ENCODE measurements at regions not wholly inside any gene's neighbourhood (a gene's known extent, or its start where the extent isn't known, plus 50 kb on each side); places are given as distances from the start of the nearest gene placed in this dataset.

GRCh38 chr1:30447701-30448100 lies 275.7 kb downstream of the MATN1 start:
- WGBS (ENCODE audit: insufficient coverage, insufficient replicate concordance, low lambda C conversion rate, missing lambda C conversion rate): 4% methylated on average over 3 of the region's 3 CpGs
- no TSS peak for BruUV-seq (replicated peaks)
- Histone ChIP-seq H3K4me3 (no peak overlapping the region), H3K79me2 (ENCODE audit: control insufficient read depth, insufficient read depth, low read length) (no peaks in the 10 kb centered on the region), H3K4me2 (ENCODE audit: control insufficient read depth, insufficient read depth) (no peak overlapping the region), H3K9ac (ENCODE audit: control insufficient read depth, insufficient read depth, low read length) (no peak overlapping the region), H4K20me1 (ENCODE audit: control insufficient read depth, insufficient read depth) (no peaks in the 10 kb centered on the region), H3K27ac (ENCODE audit: control insufficient read depth, insufficient read depth) (no peak overlapping the region), H3K27me3 (replicated peaks in 1 of 2; ENCODE audit: control insufficient read depth in 2 of 2, insufficient read depth in 2 of 2, low read length in 1 of 2) (peaks cover 0 to 2% of the 10 kb centered on the region in 2 experiments; a peak in 1 of 4 replicates), H3K9me3 (replicated peaks; ENCODE audit: control insufficient read depth, insufficient read depth, low read length) (no peaks in the 10 kb centered on the region), H3K4me1 (ENCODE audit: control insufficient read depth, insufficient read depth, low read length) (no peaks in the 10 kb centered on the region), H2AFZ (ENCODE audit: control insufficient read depth, low read depth, low read length) (no peak overlapping the region), H3K36me3 (ENCODE audit: control insufficient read depth in 2 of 2, insufficient read depth in 2 of 2, low read length in 1 of 2) (no peaks in the 10 kb centered on the region)
- ChIA-PET CTCF (no interaction called here), RAD21 (ENCODE audit: unreplicated experiment) (no interaction called here), SMC1A (ENCODE audit: uncharacterized antibody, unreplicated experiment) (no interaction called here), POLR2A (no interaction called here)
- no peak for ATAC-seq
- in situ Hi-C loops (cut with MboI) (no loop called here), intact Hi-C loops (cut with micrococcal nuclease; ENCODE audit: unreplicated experiment) (no loop called here)
- FAIRE-seq: no peak
- DNase-seq (ENCODE audit: low read depth, low spot score): no peak
- TF ChIP-seq POU2F2 (IDR thresholded peaks at IDR 0.05; ENCODE audit: borderline replicate concordance, low read depth, low read length) (no peak), FOXK2 (IDR thresholded peaks at IDR 0.05) (no peak)

- no TSS peak for BruUV-seq (replicated peaks)
- Histone ChIP-seq H3K9ac (ENCODE audit: control insufficient read depth, insufficient read depth, low read length) (no peak overlapping the region), H3K36me3 (ENCODE audit: control insufficient read depth in 2 of 2, insufficient read depth in 2 of 2, low read length in 1 of 2) (no peaks in the 10 kb centered on the region), H3K4me3 (no peak overlapping the region), H2AFZ (ENCODE audit: control insufficient read depth, low read depth, low read length) (no peak overlapping the region), H4K20me1 (ENCODE audit: control insufficient read depth, insufficient read depth) (no peaks in the 10 kb centered on the region), H3K4me2 (ENCODE audit: control insufficient read depth, insufficient read depth) (no peak overlapping the region), H3K27me3 (replicated peaks in 1 of 2; ENCODE audit: control insufficient read depth in 2 of 2, insufficient read depth in 2 of 2, low read length in 1 of 2) (peaks cover 0 to 2% of the 10 kb centered on the region in 2 experiments; a peak in 1 of 4 replicates), H3K4me1 (ENCODE audit: control insufficient read depth, insufficient read depth, low read length) (no peaks in the 10 kb centered on the region), H3K79me2 (ENCODE audit: control insufficient read depth, insufficient read depth, low read length) (no peaks in the 10 kb centered on the region), H3K27ac (ENCODE audit: control insufficient read depth, insufficient read depth) (no peak overlapping the region), H3K9me3 (replicated peaks; ENCODE audit: control insufficient read depth, insufficient read depth, low read length) (no peaks in the 10 kb centered on the region)
- ChIA-PET CTCF (no interaction called here), POLR2A (no interaction called here), RAD21 (ENCODE audit: unreplicated experiment) (no interaction called here), SMC1A (ENCODE audit: uncharacterized antibody, unreplicated experiment) (no interaction called here)
- 0% methylated on average over 6 of the region's 6 CpGs for WGBS (ENCODE audit: insufficient coverage, insufficient replicate concordance, low lambda C conversion rate, missing lambda C conversion rate)
- intact Hi-C loops (cut with micrococcal nuclease; ENCODE audit: unreplicated experiment) (no loop called here), in situ Hi-C loops (cut with MboI) (no loop called here)
- DNase-seq (ENCODE audit: low read depth, low spot score): no peak
- ATAC-seq: no peak
- FAIRE-seq: no peak
- TF ChIP-seq SREBF2 (IDR thresholded peaks at IDR 0.05; ENCODE audit: low read length) (no peak), CUX1 (IDR thresholded peaks at IDR 0.05; ENCODE audit: insufficient replicate concordance, low read depth, low read length) (no peak)
- TF ChIP-seq, protein P1, sequence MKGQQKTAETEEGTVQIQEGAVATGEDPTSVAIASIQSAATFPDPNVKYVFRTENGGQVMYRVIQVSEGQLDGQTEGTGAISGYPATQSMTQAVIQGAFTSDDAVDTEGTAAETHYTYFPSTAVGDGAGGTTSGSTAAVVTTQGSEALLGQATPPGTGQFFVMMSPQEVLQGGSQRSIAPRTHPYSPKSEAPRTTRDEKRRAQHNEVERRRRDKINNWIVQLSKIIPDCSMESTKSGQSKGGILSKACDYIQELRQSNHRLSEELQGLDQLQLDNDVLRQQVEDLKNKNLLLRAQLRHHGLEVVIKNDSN (IDR thresholded peaks at IDR 0.05; ENCODE audit: borderline replicate concordance, extremely low read length, insufficient read depth, low read depth, low read length): no peak
- TF ChIP-seq, protein P2, sequence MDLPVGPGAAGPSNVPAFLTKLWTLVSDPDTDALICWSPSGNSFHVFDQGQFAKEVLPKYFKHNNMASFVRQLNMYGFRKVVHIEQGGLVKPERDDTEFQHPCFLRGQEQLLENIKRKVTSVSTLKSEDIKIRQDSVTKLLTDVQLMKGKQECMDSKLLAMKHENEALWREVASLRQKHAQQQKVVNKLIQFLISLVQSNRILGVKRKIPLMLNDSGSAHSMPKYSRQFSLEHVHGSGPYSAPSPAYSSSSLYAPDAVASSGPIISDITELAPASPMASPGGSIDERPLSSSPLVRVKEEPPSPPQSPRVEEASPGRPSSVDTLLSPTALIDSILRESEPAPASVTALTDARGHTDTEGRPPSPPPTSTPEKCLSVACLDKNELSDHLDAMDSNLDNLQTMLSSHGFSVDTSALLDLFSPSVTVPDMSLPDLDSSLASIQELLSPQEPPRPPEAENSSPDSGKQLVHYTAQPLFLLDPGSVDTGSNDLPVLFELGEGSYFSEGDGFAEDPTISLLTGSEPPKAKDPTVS (IDR thresholded peaks at IDR 0.05; ENCODE audit: low read depth, low read length): no peak
Observed at GRCh38 chr1:30447080-30447479, 276.3 kb downstream of the MATN1 start.
